ENCODE measurements at regions not wholly inside any gene's neighbourhood (a gene's known extent, or its start where the extent isn't known, plus 50 kb on each side); places are given as distances from the start of the nearest gene placed in this dataset.

DNA sequence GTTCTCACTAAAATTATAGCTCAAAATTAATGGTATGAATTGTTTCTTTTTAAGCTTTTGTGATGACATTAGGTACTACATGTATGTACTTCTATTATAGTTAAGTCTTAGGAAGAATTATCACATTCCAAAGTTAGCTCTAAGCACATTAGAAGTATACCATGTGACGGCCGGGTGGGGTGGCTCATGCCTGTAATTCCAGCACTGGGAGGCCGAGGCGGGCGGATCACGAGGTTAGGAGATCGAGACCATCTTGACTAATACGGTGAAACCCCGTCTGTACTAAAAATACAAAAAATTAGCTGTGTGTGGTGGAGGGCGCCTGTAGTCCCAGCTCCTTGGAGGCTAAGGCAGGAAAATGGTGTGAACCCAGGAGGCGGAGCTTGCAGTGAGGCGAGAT is 1265.1 kb upstream of the SPRY2 start:
- H3K36me3 ChIP-seq (ENCODE audit: control insufficient read depth in 5 of 5, insufficient read depth in 5 of 5, low read length in 5 of 5): no peaks in the 10 kb centered on the region

DNA sequence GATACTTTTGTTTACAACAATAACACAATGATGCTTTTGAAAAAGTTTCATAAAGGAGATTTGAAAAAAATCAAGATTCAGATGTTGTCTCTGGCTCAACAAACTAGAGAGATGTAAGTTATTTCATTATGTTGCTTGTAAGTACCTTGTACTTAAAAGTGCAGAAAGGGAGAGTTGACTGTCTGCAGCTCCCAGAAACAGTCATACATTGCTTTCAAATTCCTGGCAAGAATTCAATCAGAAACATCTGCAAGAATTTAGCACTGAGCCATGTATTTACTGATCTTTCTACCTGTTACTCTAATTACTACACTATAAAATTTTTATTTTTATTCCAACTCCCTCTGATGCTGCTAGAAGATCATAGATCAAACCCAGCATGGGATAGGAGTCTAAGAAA is 1261.3 kb upstream of the SPRY2 start:
- H3K9me3 ChIP-seq (ENCODE audit: control insufficient read depth in 5 of 5, low read length in 5 of 5): no peaks in the 10 kb centered on the region
- no peaks in the 10 kb centered on the region for H3K27me3 ChIP-seq (ENCODE audit: control insufficient read depth in 5 of 5, insufficient read depth in 4 of 5, low read length in 5 of 5)
- H3K4me1 ChIP-seq (ENCODE audit: control insufficient read depth in 5 of 5, insufficient read depth in 5 of 5, low read length in 5 of 5): no peaks in the 10 kb centered on the region
- no peak overlapping the region for H3K4me3 ChIP-seq (ENCODE audit: low read depth in 1 of 5, low read length in 5 of 5)
- no peaks in the 10 kb centered on the region for H3K36me3 ChIP-seq (ENCODE audit: control insufficient read depth in 5 of 5, insufficient read depth in 5 of 5, low read length in 5 of 5)
- H3K27ac ChIP-seq (ENCODE audit: low read depth, low read length): no peak overlapping the region
- H3K9ac ChIP-seq (ENCODE audit: low read length in 5 of 5): no peak overlapping the region

More for the DNA sequence above, 1265.1 kb upstream of the SPRY2 start:
- no peaks in the 10 kb centered on the region for H3K4me1 ChIP-seq (ENCODE audit: control insufficient read depth in 5 of 5, insufficient read depth in 5 of 5, low read length in 5 of 5)
- no peak overlapping the region for H3K27ac ChIP-seq (ENCODE audit: low read depth, low read length)
- no peak overlapping the region for H3K9ac ChIP-seq (ENCODE audit: low read length in 5 of 5)
- H3K27me3 ChIP-seq (ENCODE audit: control insufficient read depth in 5 of 5, insufficient read depth in 4 of 5, low read length in 5 of 5): no peaks in the 10 kb centered on the region
- no peak overlapping the region for H3K4me3 ChIP-seq (ENCODE audit: low read depth in 1 of 5, low read length in 5 of 5)
- no peaks in the 10 kb centered on the region for H3K9me3 ChIP-seq (ENCODE audit: control insufficient read depth in 5 of 5, low read length in 5 of 5)

DNA sequence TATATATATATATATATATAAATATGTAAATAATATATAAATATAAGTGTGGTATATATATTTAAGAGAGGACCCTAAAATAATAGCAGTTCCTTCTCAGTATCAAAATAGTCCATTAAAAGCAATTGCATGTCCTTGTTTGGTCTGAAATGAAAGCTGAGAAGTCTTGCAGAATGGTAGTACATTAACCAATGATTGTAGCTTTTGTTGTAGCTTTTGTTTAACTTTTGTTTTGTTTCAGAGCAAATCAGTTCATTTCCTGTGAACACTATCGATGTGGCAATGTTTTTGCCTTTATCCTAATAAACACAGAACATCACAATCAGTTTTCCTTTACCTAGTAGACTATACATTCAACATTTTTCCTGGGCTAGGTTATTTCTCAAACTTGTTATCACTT is 1256.2 kb upstream of the SPRY2 start:
- Histone ChIP-seq H3K27ac (ENCODE audit: low read depth, low read length) (no peak overlapping the region), H3K9me3 (ENCODE audit: control insufficient read depth in 5 of 5, low read length in 5 of 5) (no peaks in the 10 kb centered on the region), H3K27me3 (ENCODE audit: control insufficient read depth in 5 of 5, insufficient read depth in 4 of 5, low read length in 5 of 5) (no peaks in the 10 kb centered on the region)

DNA sequence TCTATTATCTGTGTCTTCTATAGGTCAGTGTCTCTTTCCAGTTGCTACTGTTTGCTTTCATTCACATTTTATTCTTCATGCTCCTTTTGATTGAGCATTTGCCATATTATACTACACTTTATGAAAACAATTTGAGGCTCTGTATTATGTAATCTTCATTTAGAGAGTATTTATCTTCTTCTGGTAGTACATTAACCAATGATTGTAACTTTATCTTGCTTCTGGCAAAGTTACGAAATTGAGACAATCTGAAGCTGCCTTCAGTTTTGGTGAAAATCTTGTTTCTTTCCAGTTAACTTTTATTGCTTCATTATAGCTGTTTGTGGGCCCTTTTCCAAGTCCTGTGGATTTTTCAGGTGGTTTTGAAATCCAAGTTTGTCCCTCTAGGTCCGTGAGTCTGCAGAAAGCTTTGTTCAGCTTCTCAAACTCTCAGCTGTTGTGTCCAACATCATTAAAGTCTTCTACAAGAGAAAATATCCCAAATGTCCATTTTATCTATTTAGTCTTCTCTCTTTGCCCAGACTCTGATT is 1255.4 kb upstream of the SPRY2 start:
- H3K4me3 ChIP-seq (ENCODE audit: low read depth in 1 of 5, low read length in 5 of 5): no peak overlapping the region
- no peaks in the 10 kb centered on the region for H3K36me3 ChIP-seq (ENCODE audit: control insufficient read depth in 5 of 5, insufficient read depth in 5 of 5, low read length in 5 of 5)
- H3K27ac ChIP-seq (ENCODE audit: low read depth, low read length): no peak overlapping the region

More for the DNA sequence above, 1256.2 kb upstream of the SPRY2 start:
- H3K4me1 ChIP-seq (ENCODE audit: control insufficient read depth in 5 of 5, insufficient read depth in 5 of 5, low read length in 5 of 5): no peaks in the 10 kb centered on the region
- H3K9ac ChIP-seq (ENCODE audit: low read length in 5 of 5): no peak overlapping the region
- no peak overlapping the region for H3K4me3 ChIP-seq (ENCODE audit: low read depth in 1 of 5, low read length in 5 of 5)
- H3K36me3 ChIP-seq (ENCODE audit: control insufficient read depth in 5 of 5, insufficient read depth in 5 of 5, low read length in 5 of 5): no peaks in the 10 kb centered on the region

DNA sequence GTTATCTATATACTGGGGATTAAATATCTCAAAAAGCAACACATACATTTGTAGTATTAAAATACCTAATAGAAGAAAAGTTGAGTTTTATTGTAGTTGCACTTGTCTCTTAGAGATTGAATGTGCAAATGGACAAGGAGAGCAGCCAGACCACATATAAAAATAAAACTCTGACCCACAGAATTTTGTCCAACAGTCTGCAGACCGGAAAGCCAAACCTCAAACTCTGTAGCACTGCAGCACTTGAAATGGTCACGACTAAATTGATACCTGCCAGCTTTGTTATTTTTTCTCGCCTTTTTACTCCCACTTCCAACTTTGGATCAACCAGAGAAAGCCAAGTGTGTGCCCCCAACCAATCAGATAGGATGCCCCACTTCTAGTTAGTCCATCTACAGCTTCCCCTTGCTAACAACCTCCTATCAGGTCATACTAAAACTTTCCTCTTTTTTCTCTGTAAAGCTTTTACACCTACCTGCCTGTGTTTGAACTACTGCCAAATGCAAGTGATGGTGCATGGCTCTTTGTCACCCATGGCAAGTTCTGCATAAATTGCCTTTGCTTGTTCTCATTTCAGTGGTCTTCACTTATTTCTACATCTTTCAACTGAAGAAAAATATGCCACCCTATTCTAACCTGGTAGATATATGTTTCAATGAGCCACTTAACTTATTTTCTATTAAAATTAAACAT is 1250.7 kb upstream of the SPRY2 start:
- Histone ChIP-seq H3K4me1 (ENCODE audit: control insufficient read depth in 5 of 5, insufficient read depth in 5 of 5, low read length in 5 of 5) (no peaks in the 10 kb centered on the region), H3K27ac (ENCODE audit: low read depth, low read length) (no peak overlapping the region), H3K36me3 (ENCODE audit: control insufficient read depth in 5 of 5, insufficient read depth in 5 of 5, low read length in 5 of 5) (no peaks in the 10 kb centered on the region), H3K9ac (ENCODE audit: low read length in 5 of 5) (no peak overlapping the region), H3K9me3 (ENCODE audit: control insufficient read depth in 5 of 5, low read length in 5 of 5) (no peaks in the 10 kb centered on the region), H3K4me3 (ENCODE audit: low read depth in 1 of 5, low read length in 5 of 5) (no peak overlapping the region), H3K27me3 (ENCODE audit: control insufficient read depth in 5 of 5, insufficient read depth in 4 of 5, low read length in 5 of 5) (no peaks in the 10 kb centered on the region)

More for the DNA sequence above, 1255.4 kb upstream of the SPRY2 start:
- H3K9ac ChIP-seq (ENCODE audit: low read length in 5 of 5): no peak overlapping the region
- no peaks in the 10 kb centered on the region for H3K27me3 ChIP-seq (ENCODE audit: control insufficient read depth in 5 of 5, insufficient read depth in 4 of 5, low read length in 5 of 5)
- no peaks in the 10 kb centered on the region for H3K9me3 ChIP-seq (ENCODE audit: control insufficient read depth in 5 of 5, low read length in 5 of 5)
- H3K4me1 ChIP-seq (ENCODE audit: control insufficient read depth in 5 of 5, insufficient read depth in 5 of 5, low read length in 5 of 5): no peaks in the 10 kb centered on the region

DNA sequence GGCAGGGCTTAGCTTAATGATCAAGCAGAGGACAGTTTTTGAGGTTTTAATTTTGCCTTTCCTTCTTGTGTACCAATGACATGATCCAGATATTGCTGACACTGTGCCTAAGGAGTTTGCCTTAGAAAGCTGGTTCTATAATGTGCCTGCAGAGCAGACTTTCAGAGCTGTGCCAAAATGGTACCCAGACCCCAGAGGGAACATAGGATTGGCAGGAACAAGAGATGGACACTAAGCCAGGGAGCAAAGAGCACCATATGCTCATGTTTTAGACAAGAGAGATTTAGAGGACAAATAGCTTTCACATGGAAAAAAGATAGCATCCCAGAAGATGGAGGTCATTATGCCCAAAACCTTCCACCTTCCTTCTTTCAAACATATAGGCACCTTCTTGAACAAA is 1241.5 kb upstream of the SPRY2 start:
- no peaks in the 10 kb centered on the region for H3K27me3 ChIP-seq (ENCODE audit: control insufficient read depth in 5 of 5, insufficient read depth in 4 of 5, low read length in 5 of 5)
- no peaks in the 10 kb centered on the region for H3K4me1 ChIP-seq (ENCODE audit: control insufficient read depth in 5 of 5, insufficient read depth in 5 of 5, low read length in 5 of 5)
- no peaks in the 10 kb centered on the region for H3K9me3 ChIP-seq (ENCODE audit: control insufficient read depth in 5 of 5, low read length in 5 of 5)
- H3K4me3 ChIP-seq (ENCODE audit: low read depth in 1 of 5, low read length in 5 of 5): no peak overlapping the region
- H3K36me3 ChIP-seq (ENCODE audit: control insufficient read depth in 5 of 5, insufficient read depth in 5 of 5, low read length in 5 of 5): no peaks in the 10 kb centered on the region
- H3K9ac ChIP-seq (ENCODE audit: low read length in 5 of 5): no peak overlapping the region
- no peak overlapping the region for H3K27ac ChIP-seq (ENCODE audit: low read depth, low read length)

DNA sequence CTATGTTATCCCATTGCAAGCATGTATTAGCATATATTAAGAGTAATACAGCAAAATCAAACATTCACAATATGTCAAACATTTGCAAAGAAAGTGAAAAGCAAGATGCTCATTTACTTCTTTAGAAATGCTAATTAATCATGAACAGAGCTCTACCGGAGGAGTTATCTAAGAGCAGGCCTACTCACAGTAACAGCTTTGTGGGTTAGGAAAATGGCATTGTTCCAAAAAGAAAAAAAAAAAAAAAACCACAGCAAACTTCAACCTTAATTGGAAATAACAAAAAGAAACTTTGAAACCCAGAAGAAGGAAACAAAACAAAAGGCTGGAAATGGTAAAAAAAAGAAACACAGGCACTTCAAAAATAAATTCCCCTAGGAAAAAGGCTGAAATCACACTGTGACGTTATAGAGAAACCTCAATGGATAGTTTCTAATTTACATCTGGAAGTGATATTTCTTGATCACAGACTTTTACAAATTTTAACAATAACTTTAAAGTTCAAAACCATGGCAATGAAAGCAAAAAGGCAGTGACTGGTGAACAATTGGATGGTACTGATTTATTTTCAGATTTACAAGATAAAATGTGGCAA is 1236.8 kb upstream of the SPRY2 start:
- Histone ChIP-seq H3K9ac (ENCODE audit: low read length in 5 of 5) (no peak overlapping the region), H3K4me1 (ENCODE audit: control insufficient read depth in 5 of 5, insufficient read depth in 5 of 5, low read length in 5 of 5) (no peaks in the 10 kb centered on the region), H3K27ac (ENCODE audit: low read depth, low read length) (no peak overlapping the region), H3K36me3 (ENCODE audit: control insufficient read depth in 5 of 5, insufficient read depth in 5 of 5, low read length in 5 of 5) (no peaks in the 10 kb centered on the region), H3K27me3 (ENCODE audit: control insufficient read depth in 5 of 5, insufficient read depth in 4 of 5, low read length in 5 of 5) (no peaks in the 10 kb centered on the region), H3K9me3 (ENCODE audit: control insufficient read depth in 5 of 5, low read length in 5 of 5) (no peaks in the 10 kb centered on the region), H3K4me3 (ENCODE audit: low read depth in 1 of 5, low read length in 5 of 5) (no peak overlapping the region)

DNA sequence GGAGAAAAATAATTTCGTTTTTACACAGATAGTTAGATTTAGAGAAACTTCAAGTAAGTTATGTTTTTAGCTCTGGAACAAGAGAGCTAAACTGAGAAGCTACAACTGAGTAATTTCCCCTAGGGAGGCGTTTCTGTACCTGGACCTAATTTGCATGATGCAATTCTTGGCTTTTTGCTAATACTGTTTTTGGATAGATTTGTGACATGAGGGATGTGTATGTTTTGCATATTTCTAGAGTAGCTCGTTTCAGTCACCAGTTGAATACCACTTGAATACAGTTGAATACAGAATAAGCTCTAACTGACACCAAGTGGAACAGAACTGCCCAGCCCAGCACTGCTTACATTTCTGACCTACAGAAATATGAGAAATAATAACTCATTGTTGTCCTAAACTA is 1227.9 kb upstream of the SPRY2 start:
- H3K27me3 ChIP-seq (ENCODE audit: control insufficient read depth in 5 of 5, insufficient read depth in 4 of 5, low read length in 5 of 5): no peaks in the 10 kb centered on the region
- no peaks in the 10 kb centered on the region for H3K9me3 ChIP-seq (ENCODE audit: control insufficient read depth in 5 of 5, low read length in 5 of 5)
- H3K27ac ChIP-seq (ENCODE audit: low read depth, low read length): no peak overlapping the region
- no peaks in the 10 kb centered on the region for H3K36me3 ChIP-seq (ENCODE audit: control insufficient read depth in 5 of 5, insufficient read depth in 5 of 5, low read length in 5 of 5)
- H3K4me1 ChIP-seq (ENCODE audit: control insufficient read depth in 5 of 5, insufficient read depth in 5 of 5, low read length in 5 of 5): no peaks in the 10 kb centered on the region
- H3K9ac ChIP-seq (ENCODE audit: low read length in 5 of 5): no peak overlapping the region
- H3K4me3 ChIP-seq (ENCODE audit: low read depth in 1 of 5, low read length in 5 of 5): no peak overlapping the region

DNA sequence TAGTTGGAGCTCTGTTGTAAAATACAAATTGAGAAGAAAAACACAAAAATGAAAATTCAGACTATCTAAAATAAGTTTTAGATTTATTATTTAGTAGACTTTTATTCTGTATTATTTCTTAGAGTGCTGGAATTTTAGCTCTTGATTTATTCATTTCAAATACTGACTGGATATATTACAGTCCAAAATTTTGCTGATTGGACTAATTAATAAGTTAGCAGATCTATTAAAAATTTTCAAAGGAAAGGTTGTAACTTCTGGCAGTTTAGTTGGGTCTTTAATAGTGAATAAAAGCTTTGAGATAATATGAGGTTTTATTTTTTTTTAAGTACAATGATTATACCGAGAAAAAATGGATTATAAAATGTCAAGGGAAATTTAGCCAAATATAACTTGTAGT is 1224.9 kb upstream of the SPRY2 start:
- H3K36me3 ChIP-seq (ENCODE audit: control insufficient read depth in 5 of 5, insufficient read depth in 5 of 5, low read length in 5 of 5): no peaks in the 10 kb centered on the region
- no peak overlapping the region for H3K9ac ChIP-seq (ENCODE audit: low read length in 5 of 5)
- no peaks in the 10 kb centered on the region for H3K9me3 ChIP-seq (ENCODE audit: control insufficient read depth in 5 of 5, low read length in 5 of 5)
- no peaks in the 10 kb centered on the region for H3K4me1 ChIP-seq (ENCODE audit: control insufficient read depth in 5 of 5, insufficient read depth in 5 of 5, low read length in 5 of 5)
- H3K4me3 ChIP-seq (ENCODE audit: low read depth in 1 of 5, low read length in 5 of 5): no peak overlapping the region
- no peaks in the 10 kb centered on the region for H3K27me3 ChIP-seq (ENCODE audit: control insufficient read depth in 5 of 5, insufficient read depth in 4 of 5, low read length in 5 of 5)
- H3K27ac ChIP-seq (ENCODE audit: low read depth, low read length): no peak overlapping the region

DNA sequence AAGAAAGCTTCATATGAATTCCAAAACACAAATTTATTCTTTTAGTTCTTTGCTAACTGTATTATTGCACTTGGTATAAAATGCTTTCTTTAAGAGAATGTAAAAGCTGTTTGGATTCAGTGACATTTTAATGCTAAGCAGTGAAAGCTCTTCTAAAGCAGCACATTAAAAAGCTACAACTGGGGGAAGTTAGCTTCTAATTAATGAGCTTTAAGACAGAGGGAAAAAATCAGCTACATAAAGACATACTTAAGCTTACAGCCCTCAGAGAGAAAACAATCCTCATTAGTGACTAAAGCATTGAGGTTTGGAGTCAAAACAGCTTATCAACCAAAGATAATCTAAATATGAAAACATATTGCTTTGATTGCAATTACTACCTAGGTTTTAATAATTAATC is 1222.2 kb upstream of the SPRY2 start:
- Histone ChIP-seq H3K27ac (ENCODE audit: low read depth, low read length) (no peak overlapping the region), H3K4me3 (ENCODE audit: low read depth in 1 of 5, low read length in 5 of 5) (no peak overlapping the region), H3K9ac (ENCODE audit: low read length in 5 of 5) (no peak overlapping the region), H3K36me3 (ENCODE audit: control insufficient read depth in 5 of 5, insufficient read depth in 5 of 5, low read length in 5 of 5) (no peaks in the 10 kb centered on the region), H3K9me3 (ENCODE audit: control insufficient read depth in 5 of 5, low read length in 5 of 5) (no peaks in the 10 kb centered on the region), H3K27me3 (ENCODE audit: control insufficient read depth in 5 of 5, insufficient read depth in 4 of 5, low read length in 5 of 5) (no peaks in the 10 kb centered on the region), H3K4me1 (ENCODE audit: control insufficient read depth in 5 of 5, insufficient read depth in 5 of 5, low read length in 5 of 5) (no peaks in the 10 kb centered on the region)
